ENCODE measurements at regions not wholly inside any gene's neighbourhood (a gene's known extent, or its start where the extent isn't known, plus 50 kb on each side); places are given as distances from the start of the nearest gene placed in this dataset.

GRCh38 chr14:101474563-101475455 lies 86.5 kb upstream of the DIO3 start:
- intact Hi-C loops (cut with micrococcal nuclease), result no loop called here

- intact Hi-C loops (cut with micrococcal nuclease), result no loop called here
Measured at GRCh38 chr14:101475456-101476257, 85.6 kb upstream of the DIO3 start.

GRCh38 chr14:101476258-101476915 lies 84.9 kb upstream of the DIO3 start:
- intact Hi-C loops (cut with micrococcal nuclease), result no loop called here

GRCh38 chr14:101476916-101477553 lies 84.3 kb upstream of the DIO3 start:
- intact Hi-C loops (cut with micrococcal nuclease), result no loop called here

GRCh38 chr14:101477648-101478047 lies 83.6 kb upstream of the DIO3 start:
- intact Hi-C loops (cut with micrococcal nuclease), result no loop called here

GRCh38 chr14:101478096-101478495 lies 83.2 kb upstream of the DIO3 start:
- intact Hi-C loops (cut with micrococcal nuclease), result no loop called here

GRCh38 chr14:101478796-101479410 lies 82.4 kb upstream of the DIO3 start:
- intact Hi-C loops (cut with micrococcal nuclease), result no loop called here

GRCh38 chr14:101480022-101480746 lies 81.1 kb upstream of the DIO3 start:
- intact Hi-C loops (cut with micrococcal nuclease), result no loop called here

- intact Hi-C loops (cut with micrococcal nuclease), result no loop called here
Measured at GRCh38 chr14:101480747-101481530, 80.4 kb upstream of the DIO3 start.

- intact Hi-C loops (cut with micrococcal nuclease), result no loop called here
Measured at GRCh38 chr14:101481557-101481956, 79.7 kb upstream of the DIO3 start.

GRCh38 chr14:101482066-101482465 lies 79.2 kb upstream of the DIO3 start:
- intact Hi-C loops (cut with micrococcal nuclease), result no loop called here

- intact Hi-C loops (cut with micrococcal nuclease), result no loop called here
Measured at GRCh38 chr14:101483829-101484228, 77.5 kb upstream of the DIO3 start.

GRCh38 chr14:101489092-101489760 lies 72.1 kb upstream of the DIO3 start:
- intact Hi-C loops (cut with micrococcal nuclease), result no loop called here

- intact Hi-C loops (cut with micrococcal nuclease), result no loop called here
Measured at GRCh38 chr14:101490771-101491170, 70.5 kb upstream of the DIO3 start.

GRCh38 chr14:101491841-101492240 lies 69.5 kb upstream of the DIO3 start:
- intact Hi-C loops (cut with micrococcal nuclease), result no loop called here

- intact Hi-C loops (cut with micrococcal nuclease), result no loop called here
Measured at GRCh38 chr14:101492716-101493115, 68.6 kb upstream of the DIO3 start.

- intact Hi-C loops (cut with micrococcal nuclease), result no loop called here
Measured at GRCh38 chr14:101494826-101495225, 66.5 kb upstream of the DIO3 start.

- intact Hi-C loops (cut with micrococcal nuclease), result no loop called here
Measured at GRCh38 chr14:101495284-101495683, 66.0 kb upstream of the DIO3 start.

Data from T-helper 1 cell treated with Interleukin-12 subunit alpha and Interleukin-12 subunit beta and Interleukin-4 antibody, amounts not matched to agents 30 ng/mL and 1 ng/mL, for 36 hours (primary cell).